Inferior parietal cortex (tissue), 1 donor: ENCODE measurements at regions not wholly inside any gene's neighbourhood (a gene's known extent, or its start where the extent isn't known, plus 50 kb on each side); places are given as distances from the start of the nearest gene placed in this dataset.
A peak's percentile ranks its signal among the peaks of the same experiment; 100 is the strongest.
"Not testable (repeated sequence)": the region's sequence is repeated elsewhere in the genome, so short reads cannot be mapped to it uniquely, and the experiment has no call there.

Source experiments
- DNase-seq: peaks from one replicate; pipeline ENCODE4 v3.0.0-alpha.2; 2016; ENCODE audit errors: extremely low spot score

DNA sequence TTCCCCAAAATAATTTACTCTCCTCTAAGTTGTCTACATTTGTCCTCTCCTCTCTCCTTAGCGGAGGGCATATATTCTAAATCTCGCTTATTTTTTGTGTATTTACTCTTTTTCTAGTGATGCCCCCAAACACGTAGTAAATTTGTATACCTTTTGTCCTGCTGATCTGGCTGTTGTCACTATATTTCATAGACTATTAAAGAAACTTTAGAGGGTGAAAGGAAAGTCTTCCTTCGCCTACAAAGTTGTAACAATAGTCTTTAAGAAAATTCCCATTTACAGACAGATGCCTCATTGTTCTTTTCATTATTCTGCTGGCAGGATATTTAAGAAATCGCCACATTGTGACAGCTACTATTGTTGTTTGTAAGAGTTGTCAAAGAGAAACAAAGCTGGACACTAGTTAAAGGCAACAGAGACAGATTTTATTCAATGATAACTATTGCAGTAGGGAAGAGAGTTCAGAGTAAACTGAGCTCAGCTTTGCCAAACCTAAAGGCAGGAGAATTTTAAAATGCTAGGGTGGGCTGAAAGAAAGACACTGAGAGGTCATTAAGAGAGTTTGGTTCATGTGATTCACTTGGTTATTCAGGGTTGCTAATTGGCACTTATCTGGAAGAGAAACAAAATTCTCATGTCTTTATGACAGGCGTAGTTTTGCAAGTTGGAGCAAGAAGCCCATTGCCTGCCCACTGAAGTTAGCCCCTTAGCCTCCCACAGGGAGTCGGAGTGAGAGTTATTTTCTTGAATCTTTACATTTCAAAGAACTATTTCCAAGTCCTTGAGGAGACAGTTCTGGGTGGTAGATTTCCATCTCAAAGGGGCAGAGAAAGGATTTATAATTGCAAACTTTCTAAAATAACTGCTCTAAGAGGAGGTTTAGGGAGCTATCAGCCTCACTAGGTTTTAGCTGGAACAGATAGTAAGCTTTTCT lies 1272.5 kb upstream of the SEL1L start:
- DNase-seq: no peak

DNA sequence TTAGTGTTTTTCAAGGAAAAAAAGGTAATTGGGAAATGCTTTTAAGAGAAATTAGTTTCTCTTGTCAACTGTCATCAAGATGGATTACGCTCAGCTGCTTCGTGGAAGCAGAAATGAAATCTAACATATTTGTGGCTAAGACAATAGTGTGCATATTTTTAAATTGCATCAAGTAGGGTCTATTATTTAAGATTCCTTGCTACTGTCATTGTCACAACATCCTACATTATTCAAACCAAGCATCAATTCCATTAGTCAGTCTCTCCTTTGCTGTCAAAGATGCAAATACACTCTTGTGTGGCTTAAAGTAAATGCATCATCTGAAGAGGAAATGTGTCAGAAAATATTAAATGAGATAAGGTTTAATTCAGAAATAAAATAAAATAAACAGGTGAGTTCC lies 1277.6 kb upstream of the SEL1L start:
- DNase-seq: no peak

DNA sequence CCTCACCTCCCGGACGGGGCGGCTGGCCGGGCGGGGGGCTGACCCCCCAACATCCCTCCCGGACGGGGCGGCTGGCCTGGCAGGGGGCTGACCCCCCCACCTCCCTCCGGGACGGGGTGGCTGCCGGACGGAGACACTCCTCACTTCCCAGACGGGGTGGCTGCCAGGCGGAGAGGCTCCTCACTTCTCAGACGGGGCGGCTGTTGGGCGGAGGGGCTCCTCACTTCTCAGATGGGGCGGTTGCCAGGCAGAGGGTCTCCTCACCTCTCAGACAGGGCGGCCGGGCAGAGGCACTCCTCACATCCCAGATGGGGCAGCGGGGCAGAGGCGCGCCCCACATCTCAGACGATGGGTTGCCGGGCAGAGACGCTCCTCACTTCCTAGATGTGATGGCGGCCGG lies 1280.7 kb upstream of the SEL1L start:
- DNase-seq: not testable (repeated sequence)

DNA sequence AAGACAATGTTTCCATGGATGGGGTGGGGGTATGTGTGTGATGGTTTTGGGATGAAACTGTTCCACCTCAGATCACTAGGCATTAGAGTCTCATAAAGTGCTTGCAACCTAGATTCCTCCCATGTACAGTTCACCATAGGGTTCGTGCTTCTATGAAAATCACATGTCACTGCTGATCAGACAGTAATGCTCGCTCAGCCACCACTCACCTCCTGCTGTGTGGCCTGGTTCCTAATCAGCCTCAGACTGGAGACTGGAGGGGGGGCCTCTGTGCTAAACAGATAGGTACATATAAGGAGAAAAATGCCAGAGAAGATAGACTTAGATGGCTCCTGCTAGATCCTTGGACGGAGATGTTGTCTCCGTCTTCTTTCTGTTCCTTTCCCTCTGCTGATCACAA lies 1296.9 kb upstream of the SEL1L start:
- DNase-seq: no peak

DNA sequence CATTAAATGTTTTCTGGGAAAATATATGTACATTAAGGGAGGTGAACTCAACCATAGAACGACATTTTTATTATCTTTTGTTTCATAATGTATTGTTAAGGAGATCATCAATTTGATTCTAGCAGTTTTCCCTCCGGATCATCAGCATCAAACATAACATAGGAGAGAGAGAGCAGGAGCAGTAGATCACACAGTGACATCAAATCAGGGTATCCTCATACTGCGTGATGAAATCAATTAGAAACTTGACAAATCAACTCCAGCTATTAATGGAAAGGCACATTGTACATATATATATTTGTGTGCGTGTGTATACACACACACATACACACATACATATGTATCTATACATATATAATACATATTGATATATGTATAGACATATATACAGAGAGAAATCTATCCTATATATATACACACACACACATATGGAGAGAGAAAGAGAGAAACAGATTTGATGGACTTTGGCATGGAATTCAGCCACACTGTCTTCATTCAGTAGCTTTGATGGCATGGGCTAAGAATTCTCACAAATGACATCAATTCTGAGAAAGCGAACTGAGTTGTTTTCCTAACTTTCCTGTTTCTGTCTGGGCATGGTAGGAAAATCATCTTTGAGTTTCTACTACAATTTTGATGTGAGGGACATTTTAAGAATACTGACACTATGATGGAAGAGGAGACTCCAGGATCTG lies 1302.8 kb upstream of the SEL1L start:
- no peak for DNase-seq

DNA sequence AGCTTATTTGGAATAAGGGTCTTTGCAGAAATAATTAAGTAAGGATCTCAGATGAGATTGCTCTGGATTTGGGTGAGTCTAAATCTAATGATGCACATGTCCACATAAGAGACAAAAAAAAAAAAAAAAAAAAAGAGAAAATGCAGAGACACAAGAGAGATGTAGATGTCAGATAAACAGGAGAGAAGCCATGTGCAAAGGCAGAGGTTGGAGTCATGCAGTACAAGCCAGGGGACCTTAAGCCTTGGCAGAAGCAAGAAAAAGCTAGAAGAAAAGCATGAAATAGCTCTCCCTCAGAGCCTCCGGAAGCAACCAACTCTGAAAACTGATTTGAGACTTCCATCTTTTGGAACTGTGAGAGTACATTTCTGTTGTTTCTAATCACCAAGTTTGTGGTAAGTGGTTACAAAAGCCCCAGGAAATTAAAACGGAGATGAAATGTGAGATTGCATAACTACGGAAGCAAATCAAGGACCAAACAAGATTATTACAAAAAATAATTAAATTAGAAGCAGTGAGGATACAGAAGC lies 1304.0 kb upstream of the SEL1L start:
- DNase-seq: no peak

DNA sequence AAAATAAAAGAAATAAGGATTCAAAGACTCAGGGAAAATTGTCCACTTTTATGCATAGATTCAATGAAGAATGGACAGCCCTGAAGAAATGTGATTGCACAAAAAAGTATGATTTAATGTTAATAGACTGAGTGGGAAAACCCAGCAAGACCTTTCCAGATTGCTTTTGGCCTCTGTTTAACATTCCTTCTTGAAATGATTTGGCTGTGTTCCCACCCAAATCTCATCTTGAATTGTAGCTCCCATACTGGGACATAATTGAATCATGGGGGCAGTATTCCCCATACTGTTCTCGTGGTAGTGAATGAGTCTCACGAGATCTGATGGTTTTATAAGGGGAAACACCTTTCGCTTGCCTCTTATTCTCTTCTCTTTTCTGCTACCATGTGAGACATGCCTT lies 1316.9 kb upstream of the SEL1L start:
- no peak for DNase-seq

DNA sequence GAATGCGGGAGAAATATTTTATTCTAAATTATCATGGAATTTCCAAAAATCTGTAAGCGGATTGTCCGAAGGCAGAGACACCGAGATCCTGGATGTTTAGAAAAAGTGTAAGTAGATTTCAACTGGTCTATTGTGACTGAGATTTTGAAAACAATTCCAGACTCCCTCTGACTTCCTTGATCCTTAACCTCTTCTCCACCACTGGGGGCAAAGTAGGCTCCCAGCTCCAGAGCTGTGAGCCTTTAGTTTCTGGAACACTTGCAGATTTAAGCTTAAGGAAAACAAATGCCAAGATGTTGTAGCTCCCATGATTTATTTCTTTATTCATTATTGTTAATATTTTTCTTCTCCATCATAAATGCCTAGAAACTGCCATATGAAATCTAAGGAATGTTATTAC lies 1320.5 kb upstream of the SEL1L start:
- no peak for DNase-seq

DNA sequence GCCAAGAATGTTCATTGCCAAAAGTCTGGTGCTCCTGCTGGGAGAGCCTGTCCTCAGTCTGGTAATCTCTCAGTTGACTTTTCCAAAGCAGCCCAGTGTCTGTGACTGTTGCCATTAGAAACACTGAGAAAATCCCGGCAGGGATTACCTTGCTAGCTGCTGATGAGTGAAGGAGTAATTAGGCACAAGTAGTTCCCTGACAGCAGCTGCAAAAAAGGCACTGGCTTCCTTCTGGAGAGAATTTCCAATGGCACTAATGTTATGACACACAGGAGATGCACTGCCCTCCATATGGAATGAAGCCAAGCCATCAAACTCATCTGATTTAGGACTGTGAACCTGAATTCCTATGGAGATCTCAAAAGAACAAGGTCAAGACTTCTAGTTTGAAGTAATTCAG lies 1321.2 kb upstream of the SEL1L start:
- DNase-seq: no peak

DNA sequence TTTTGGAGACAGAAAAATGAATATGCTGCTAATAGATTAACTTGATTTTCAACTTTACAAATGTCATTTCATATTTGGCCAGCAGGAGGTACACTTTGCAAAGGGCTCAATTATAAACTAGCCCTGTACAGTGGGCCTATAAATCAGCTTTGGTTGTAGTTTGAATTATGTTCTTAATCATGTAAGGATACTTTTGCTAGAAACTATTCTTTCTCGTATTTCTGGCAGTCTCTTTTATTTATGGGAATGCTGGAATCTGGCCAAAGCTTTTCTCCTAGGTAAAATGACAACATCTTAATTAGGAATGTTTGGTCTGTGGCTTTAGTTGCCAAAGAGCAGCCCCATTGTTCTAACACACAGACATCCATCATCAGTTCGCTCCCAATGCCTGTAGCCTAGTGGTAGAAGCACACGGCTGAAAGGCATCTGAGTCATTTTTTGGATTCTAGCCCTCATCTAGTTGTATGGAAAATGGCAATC lies 1322.3 kb upstream of the SEL1L start:
- peak; percentile 40 for DNase-seq

DNA sequence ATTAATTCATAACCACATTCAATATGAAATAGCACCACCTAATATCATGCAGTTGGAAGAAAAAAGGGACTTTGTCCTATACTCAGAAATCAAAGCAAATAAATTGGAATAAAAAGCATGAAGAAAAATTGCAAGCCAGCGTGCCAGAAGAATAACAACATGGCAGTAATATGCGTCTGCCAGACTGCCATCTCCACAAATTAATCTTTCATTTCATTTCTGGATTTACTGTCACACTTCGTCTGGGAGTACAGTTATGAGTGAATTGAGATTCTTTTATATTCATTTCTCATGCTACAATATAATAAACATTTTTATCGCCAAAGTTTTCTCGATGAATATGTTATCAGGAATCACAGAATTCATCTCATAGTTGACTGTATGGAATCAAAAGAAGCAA lies 1327.7 kb upstream of the SEL1L start:
- no peak for DNase-seq

DNA sequence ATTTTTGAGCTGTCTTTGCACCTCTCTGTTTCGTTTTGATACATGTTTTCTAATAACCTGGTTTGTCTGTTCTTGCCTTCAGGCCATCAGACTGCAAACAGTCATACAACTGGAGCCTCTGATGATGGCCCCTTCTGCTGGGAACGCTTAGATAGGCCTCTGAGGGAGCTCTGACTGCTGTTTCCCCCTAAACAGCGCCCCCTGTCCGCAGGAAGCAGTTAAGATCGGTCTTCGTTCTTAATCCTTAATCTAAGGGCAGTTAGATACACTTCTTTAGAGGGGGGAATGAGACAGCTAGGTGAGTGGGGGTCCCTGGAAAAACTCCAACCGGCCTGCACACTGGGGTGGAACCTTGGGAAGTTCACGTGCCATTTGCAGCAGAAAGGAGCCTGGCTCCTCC lies 1338.8 kb upstream of the SEL1L start:
- DNase-seq: no peak

DNA sequence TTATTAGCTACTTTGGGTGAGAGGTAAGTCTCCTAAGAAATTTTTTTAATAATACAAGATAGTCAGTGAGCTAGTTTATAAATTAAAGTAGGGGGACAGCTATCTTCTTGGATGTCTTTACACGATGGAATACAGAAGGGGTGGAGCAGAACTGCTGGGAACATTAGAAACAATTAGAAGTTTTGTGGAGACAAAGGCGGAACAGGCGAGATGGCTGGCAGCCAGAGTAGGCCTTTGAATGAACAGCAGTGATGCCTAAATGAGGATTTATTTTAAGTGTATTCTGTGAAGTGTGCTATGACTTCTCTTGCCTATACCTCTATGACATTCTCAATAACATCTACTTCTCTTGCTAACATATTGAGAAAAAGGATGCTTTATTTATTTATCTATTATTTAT lies 1345.3 kb upstream of the SEL1L start:
- no peak for DNase-seq

DNA sequence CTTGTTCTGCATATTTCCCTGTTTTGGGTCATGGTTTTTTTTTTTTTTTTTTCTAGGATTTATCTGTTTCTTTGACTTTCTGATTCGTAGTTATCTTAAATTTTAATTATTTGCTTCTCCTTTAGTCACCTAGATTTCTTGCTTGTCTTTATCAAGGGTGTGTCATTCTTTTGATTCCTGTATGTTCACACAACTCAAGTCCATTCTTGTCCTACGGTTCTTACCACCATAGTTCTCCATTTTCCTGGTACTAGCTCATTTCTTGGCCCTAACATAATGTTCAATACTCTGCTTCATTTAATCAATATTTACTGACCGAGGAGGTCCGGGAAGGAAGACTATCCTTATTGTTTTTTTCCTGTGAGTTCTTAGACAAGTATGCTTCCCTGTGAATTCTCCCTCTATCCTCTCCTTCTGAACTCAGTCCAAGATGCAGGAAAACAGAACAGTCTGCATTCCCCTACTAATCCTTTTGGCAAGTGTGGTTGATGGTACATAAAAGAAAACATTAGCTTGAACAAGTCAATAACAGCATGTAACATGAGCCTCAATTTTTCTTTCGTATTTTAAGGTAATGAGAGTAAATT lies 1346.4 kb upstream of the SEL1L start:
- no peak for DNase-seq

DNA sequence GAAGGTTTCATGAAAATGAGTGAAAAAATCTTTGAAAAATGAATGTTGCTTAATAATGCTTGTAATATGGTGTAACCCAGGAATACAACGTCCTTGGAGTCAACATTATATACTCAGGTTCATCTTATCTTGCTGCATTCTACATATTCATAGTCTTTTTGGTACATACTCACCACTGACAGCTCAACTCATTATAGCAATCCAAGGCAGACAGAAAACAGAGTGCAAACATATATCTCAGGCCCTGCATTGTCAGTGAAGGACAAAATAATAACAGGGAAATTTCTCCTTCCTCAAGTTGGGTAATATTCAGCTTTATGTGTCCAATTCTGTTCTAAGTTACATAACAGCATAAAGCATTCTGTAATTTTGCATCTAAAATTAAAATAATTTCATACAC lies 1353.0 kb upstream of the SEL1L start:
- DNase-seq: no peak

DNA sequence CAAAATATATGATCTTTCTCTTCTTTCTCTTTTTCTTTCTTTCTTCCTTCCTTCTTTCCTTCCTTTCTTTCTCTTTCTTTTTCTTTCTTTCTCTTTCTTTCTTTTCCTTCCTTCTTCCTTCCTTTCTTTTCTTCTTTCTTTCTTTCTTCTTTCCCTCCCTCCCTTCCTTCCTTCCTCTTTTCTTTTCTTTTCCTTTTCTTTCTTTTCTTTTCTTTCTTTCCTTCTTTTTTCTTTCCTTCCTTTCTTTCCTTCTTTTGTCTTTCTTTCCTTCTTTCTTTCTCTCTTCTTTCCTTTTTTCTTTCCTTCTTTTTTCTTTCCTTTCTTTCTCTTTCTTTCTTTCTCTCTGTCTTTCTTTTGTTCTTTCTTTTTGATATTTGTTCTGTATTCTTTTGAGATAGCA lies 1356.0 kb upstream of the SEL1L start:
- DNase-seq: no peak

DNA sequence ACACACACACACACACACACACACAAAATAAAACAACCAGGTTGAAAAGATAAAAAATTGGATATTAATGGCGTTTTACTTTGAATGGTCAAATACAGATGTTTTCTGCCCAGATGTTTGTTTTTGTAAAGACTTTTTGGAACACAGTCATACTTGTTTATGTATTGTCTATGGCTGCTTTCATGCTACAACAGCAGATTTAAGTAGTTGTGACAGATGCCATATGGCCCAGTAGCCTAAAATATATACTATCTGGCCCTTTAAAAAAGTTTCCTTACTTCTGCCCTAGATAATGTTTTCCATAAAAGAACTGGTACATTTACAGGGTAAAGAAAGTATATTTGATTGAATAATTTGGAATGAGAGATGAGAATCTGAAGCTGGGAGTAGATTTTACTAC lies 1362.8 kb upstream of the SEL1L start:
- no peak for DNase-seq

DNA sequence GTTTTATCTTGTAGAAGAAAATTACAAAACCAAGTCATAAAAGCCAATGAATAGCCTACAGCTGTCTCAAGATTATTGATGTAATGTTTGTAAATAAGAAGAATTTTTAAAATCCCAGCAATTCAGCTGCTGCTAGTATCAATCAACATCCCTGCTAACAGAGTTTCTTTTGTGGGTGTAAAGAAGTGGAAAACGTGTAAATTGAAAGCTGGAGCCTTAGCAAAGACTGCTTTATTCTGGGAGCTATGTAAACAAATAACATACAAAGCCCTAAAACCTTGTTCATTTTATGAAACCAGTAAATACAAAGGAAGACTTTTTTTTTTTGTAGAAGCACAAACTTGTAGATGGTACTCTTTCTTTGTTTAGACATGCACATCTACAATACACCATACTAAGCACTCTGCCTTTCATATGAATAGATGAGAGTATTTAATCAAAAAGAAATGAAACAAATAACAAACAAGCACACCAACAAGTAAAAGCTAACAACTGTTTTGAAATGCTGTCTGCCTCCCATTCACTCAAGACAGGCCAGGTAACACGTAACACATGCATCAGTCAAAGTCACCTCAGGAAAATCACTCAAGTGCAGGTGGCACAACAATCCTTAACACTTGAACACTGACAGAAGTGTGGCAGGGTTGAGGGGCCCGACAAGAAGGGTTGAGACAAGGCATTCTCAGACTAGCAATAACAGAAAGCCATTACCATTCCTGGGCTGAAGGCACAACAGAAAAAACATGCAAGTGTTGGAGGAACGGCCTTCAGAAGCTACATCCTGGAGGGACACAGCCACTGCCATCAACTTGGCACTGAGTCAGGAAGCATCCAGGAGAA lies 1364.0 kb upstream of the SEL1L start:
- no peak for DNase-seq

DNA sequence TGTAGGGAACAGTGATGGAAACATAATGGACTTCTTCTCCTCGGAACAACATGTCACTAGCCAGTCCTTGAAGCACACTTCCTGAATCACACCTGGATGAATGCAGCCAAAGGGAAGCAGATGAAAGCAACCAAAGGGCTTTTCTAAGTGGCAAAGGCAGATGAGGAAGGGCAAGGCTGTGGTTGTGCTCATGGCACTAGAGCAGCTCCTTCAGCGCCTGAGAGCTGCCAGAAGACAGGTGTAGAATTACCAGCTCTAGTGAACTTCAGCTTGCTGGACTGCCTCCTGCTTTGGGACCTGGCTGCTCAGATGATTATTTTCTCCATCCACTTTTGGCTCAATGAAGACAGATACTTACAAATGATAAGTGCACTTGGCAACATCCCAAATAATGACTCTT lies 1372.1 kb upstream of the SEL1L start:
- DNase-seq: no peak

DNA sequence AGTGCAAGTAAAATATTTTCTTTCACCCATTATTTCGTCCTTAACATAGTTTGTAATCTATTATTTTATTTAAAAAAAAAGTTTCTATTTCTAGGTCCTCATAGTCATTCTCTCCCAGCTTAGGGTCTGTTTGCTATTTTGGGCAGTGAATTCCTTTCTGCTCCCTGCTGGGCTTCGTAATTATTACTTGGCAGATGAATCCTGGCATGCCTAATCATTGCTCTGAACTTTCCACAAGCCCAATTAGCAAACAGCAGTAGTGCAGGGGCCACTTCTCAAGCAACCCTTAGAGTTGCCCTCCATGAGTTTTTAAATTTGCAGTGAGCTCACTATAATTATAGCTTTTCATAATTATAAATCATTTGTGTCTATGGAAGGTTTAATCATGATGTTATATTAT lies 1378.3 kb upstream of the SEL1L start:
- DNase-seq: no peak

DNA sequence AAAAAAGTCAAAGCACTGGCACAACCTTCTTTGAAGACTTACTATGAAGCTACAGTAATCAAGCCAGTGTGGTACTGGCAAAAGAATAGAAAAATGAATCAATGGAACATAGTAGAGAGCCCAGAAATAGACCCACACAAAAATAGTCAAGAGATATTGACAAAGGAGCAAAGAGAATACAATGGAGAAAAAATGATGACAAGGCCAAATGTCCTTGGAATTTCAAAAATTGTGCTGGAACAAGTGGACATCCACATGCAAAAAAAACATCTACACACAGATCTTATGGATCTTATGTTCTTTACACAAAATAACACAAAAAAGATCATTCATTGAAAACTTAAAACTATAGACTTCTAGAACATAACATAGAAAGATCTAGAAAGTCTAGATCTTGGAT lies 1379.7 kb upstream of the SEL1L start:
- DNase-seq: no peak

DNA sequence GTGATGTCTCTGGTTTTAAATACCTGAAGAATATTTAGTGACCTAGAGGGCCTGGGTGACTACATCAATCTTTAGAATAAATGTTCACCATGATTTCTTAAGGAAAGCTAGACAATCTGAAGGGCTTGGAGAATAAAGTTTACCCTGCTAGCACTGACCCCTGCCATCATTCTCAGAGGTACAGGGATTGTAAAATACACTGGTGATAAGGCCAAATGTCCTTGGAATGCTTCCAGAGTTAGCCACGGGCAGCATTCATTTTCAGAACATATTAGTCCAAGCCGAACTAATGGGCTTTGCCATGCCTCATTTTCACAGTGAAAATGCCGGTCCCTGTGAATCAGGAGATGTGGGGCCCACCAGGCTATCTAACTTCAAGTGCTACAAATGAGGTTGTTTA lies 1381.7 kb upstream of the SEL1L start:
- no peak for DNase-seq
